WTC11 (cell line): ENCODE measurements at regions not wholly inside any gene's neighbourhood (a gene's known extent, or its start where the extent isn't known, plus 50 kb on each side); places are given as distances from the start of the nearest gene placed in this dataset.
A peak's percentile ranks its signal among the peaks of the same experiment; 100 is the strongest.

Experiments used
- ATAC-seq: fragments of 200-7000 bp; cut with Tn5 transposase; 2 replicates; pipeline ENCODE4 v1.10.0; 2021; ENCODE audit warnings: mild to moderate bottlenecking, moderate library complexity
- CTCF ChIA-PET: fragments of 300-600 bp; sonication (Branson Sonifier 250); formaldehyde crosslinking; loops from one replicate; lab custom pipeline; 2021; ENCODE audit warnings: antibody characterized with exemption; lab: Charles Lee
- POLR2A ChIA-PET: fragments of 350-600 bp; sonication (Branson Sonifier 250); formaldehyde crosslinking; loops from one replicate; lab custom pipeline; 2021; ENCODE audit warnings: antibody characterized with exemption; lab: Charles Lee
- DNase-seq: peaks from one replicate; pipeline ENCODE4 v3.0.0; 2021; ENCODE audit warnings: low spot score
- H3K27ac Mint-ChIP-seq: 2 replicates; pipeline ENCODE4 v1.8.0; 2021; ENCODE audit warnings: mixed read lengths
- H3K27me3 Mint-ChIP-seq: 2 replicates; pipeline ENCODE4 v1.8.0; 2021; ENCODE audit warnings: low read depth, mild to moderate bottlenecking, moderate library complexity, mixed read lengths
- H3K36me3 Mint-ChIP-seq: 2 replicates; pipeline ENCODE4 v1.8.0; 2021; ENCODE audit warnings: mixed read lengths
- H3K4me1 Mint-ChIP-seq: 2 replicates; pipeline ENCODE4 v1.8.0; 2022; ENCODE audit warnings: mixed read lengths
- H3K4me3 Mint-ChIP-seq: 2 replicates; pipeline ENCODE4 v1.8.0; 2021; ENCODE audit warnings: mild to moderate bottlenecking, moderate library complexity, mixed read lengths
- H3K9me3 Mint-ChIP-seq: 2 replicates; pipeline ENCODE4 v1.8.0; 2021; ENCODE audit warnings: mixed read lengths
- CBFB ChIP-seq: sonication (generic); formaldehyde crosslinking; IDR thresholded peaks from 2 replicates; pipeline ENCODE4 v1.8.1; 2022; ENCODE audit warnings: mild to moderate bottlenecking, low read depth, missing genetic modification reagents
- CREM ChIP-seq: sonication (generic); formaldehyde crosslinking; IDR thresholded peaks from 2 replicates; pipeline ENCODE4 v1.8.1; 2022; ENCODE audit warnings: mild to moderate bottlenecking, missing genetic modification reagents, moderate library complexity
- ELF4 ChIP-seq: sonication (generic); formaldehyde crosslinking; IDR thresholded peaks from 2 replicates; pipeline ENCODE4 v1.8.1; 2022; ENCODE audit warnings: low read depth, mild to moderate bottlenecking, moderate library complexity, missing genetic modification reagents
- GABPB1 ChIP-seq: sonication (generic); formaldehyde crosslinking; IDR thresholded peaks from 2 replicates; pipeline ENCODE4 v1.8.1; 2023; ENCODE audit warnings: mild to moderate bottlenecking, missing genetic modification reagents
- JAZF1 ChIP-seq: fragments of 250-450 bp; sonication (Bioruptor Pico); IDR thresholded peaks from 2 replicates; pipeline ENCODE4 v1.9.0; 2021; ENCODE audit warnings: moderate library complexity, mild to moderate bottlenecking, inconsistent platforms
- NFE2L1 ChIP-seq: sonication (generic); formaldehyde crosslinking; IDR thresholded peaks from 2 replicates; pipeline ENCODE4 v1.8.1; 2023; ENCODE audit warnings: missing genetic modification reagents
- SOX15 ChIP-seq: fragments of 250-450 bp; sonication (Bioruptor Pico); IDR thresholded peaks from 2 replicates; pipeline ENCODE4 v1.9.0; 2021; ENCODE audit warnings: mild to moderate bottlenecking
- SP1 ChIP-seq: sonication (generic); formaldehyde crosslinking; conservative IDR thresholded peaks from 2 replicates; pipeline ENCODE4 v1.8.1; 2022; ENCODE audit warnings: missing genetic modification reagents
- TCF7 ChIP-seq: sonication (generic); formaldehyde crosslinking; IDR thresholded peaks from 2 replicates; pipeline ENCODE4 v1.8.0; 2022; ENCODE audit warnings: mild to moderate bottlenecking, low read depth, missing genetic modification reagents, moderate library complexity
- TP53 ChIP-seq: sonication (generic); formaldehyde crosslinking; IDR thresholded peaks from 2 replicates; pipeline ENCODE4 v1.8.1; 2023; ENCODE audit warnings: mild to moderate bottlenecking, missing genetic modification reagents
- ZNF232 ChIP-seq: sonication (generic); formaldehyde crosslinking; IDR thresholded peaks from 2 replicates; pipeline ENCODE4 v1.8.0; 2022; ENCODE audit warnings: mild to moderate bottlenecking, missing genetic modification reagents
- ZNF416 ChIP-seq: fragments of 250-450 bp; sonication (Bioruptor Pico); IDR thresholded peaks from 2 replicates; pipeline ENCODE4 v1.9.0; 2021; ENCODE audit warnings: mild to moderate bottlenecking, inconsistent platforms
- ZNF423 ChIP-seq: fragments of 250-450 bp; sonication (Bioruptor Pico); IDR thresholded peaks from 2 replicates; pipeline ENCODE4 v2.1.2; 2022; ENCODE audit warnings: mild to moderate bottlenecking, moderate library complexity
- TF ChIP-seq, protein P1 (sequence below): fragments of 250-450 bp; sonication (Bioruptor Pico); IDR thresholded peaks from 2 replicates; pipeline ENCODE4 v1.9.0; 2021; ENCODE audit warnings: mild to moderate bottlenecking
- TF ChIP-seq, protein P2 (sequence below): sonication (generic); formaldehyde crosslinking; IDR thresholded peaks from 2 replicates; pipeline ENCODE4 v1.8.0; 2022; ENCODE audit warnings: mild to moderate bottlenecking, missing genetic modification reagents
- TF ChIP-seq, protein P3 (sequence below): sonication (generic); formaldehyde crosslinking; IDR thresholded peaks from 2 replicates; pipeline ENCODE4 v1.8.0; 2023; ENCODE audit warnings: mild to moderate bottlenecking, missing genetic modification reagents
- TF ChIP-seq, protein P4 (sequence below): sonication (generic); formaldehyde crosslinking; IDR thresholded peaks from 2 replicates; pipeline ENCODE4 v1.8.1; 2023; ENCODE audit warnings: mild to moderate bottlenecking, moderate library complexity, missing genetic modification reagents
- TF ChIP-seq, protein P5 (sequence below): sonication (generic); formaldehyde crosslinking; conservative IDR thresholded peaks from 2 replicates; pipeline ENCODE4 v1.8.1; 2023; ENCODE audit warnings: mild to moderate bottlenecking, low read depth, missing genetic modification reagents, moderate library complexity

DNA sequence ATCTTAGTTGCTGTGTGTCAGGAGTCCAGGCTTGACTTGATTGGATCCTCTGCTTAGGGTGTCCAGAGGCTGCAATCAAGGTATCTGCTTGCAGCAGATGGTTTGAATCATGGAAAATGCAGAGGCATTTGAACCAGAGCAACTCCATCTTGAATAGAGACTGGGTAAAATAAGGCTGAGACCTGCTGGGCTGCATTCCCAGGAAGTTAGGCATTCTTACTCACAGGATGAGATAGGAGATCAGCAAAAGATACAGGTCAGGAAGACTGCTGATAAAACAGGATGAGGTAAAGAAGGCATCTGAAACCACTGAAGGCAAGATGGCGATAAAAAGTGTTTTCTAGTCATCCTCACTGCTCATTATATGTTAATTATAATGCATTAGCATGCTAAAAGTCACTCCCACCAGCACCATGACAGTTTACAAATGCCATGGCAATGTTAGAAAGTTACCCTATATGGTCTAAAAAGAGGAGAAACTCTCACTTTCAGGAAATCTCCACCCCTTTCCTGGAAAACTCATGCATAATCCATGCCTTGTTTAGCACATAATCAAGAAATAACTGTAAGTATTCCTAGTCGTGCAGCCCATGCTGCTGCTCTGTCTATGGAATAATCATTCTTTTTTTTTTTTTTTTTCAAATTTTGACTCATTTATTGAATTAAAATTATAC is 218.3 kb upstream of the CPNE8 start (continued):
- TF ChIP-seq, protein P1, sequence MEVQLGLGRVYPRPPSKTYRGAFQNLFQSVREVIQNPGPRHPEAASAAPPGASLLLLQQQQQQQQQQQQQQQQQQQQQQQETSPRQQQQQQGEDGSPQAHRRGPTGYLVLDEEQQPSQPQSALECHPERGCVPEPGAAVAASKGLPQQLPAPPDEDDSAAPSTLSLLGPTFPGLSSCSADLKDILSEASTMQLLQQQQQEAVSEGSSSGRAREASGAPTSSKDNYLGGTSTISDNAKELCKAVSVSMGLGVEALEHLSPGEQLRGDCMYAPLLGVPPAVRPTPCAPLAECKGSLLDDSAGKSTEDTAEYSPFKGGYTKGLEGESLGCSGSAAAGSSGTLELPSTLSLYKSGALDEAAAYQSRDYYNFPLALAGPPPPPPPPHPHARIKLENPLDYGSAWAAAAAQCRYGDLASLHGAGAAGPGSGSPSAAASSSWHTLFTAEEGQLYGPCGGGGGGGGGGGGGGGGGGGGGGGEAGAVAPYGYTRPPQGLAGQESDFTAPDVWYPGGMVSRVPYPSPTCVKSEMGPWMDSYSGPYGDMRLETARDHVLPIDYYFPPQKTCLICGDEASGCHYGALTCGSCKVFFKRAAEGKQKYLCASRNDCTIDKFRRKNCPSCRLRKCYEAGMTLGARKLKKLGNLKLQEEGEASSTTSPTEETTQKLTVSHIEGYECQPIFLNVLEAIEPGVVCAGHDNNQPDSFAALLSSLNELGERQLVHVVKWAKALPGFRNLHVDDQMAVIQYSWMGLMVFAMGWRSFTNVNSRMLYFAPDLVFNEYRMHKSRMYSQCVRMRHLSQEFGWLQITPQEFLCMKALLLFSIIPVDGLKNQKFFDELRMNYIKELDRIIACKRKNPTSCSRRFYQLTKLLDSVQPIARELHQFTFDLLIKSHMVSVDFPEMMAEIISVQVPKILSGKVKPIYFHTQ (CRISPR knock-in tag): no peak
- no peak for TF ChIP-seq TCF7
- no peak for TF ChIP-seq SOX15 (CRISPR knock-in tag)
- TF ChIP-seq, all 79 proteins: peak for 0

DNA sequence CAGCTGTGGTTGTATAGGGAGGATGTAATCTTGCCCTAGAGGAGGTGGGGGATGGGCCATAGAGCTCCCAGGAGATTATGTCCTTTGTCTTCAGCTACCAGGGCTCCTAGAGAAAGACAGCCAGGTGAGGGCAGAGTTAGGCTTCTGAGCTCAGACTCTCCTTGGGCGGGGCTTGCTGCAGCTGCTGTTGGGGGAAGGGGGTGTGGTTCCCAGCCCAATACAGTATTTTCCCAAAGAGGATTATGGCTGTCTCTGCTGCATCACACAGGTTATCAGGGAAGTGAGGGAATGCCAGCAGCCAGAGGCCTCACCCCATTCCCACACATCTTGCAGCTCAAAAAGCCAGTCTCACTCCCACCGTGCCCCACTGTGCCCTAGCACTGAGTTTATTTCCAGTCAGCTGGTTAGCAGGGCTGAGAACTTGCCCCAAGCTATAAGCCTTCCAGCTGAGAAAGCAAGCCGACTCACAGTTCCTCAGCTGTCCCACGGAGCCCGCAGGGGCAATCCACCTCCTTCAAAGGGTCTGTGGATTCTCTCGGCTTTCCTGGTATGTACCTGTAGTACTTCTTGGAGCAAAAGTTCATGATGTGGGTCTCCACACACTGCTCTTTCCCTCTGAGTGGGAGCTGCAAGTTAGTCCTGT is 217.3 kb upstream of the CPNE8 start:
- CTCF ChIA-PET: interaction anchor here (0.6 to 1.9 kb wide), 13 partner anchors 11 to 458 kb away, joined by 3 to 37 read pairs (median 4); no protein-coding TSS in a partner anchor
- POLR2A ChIA-PET: interaction anchor here (1.2 kb wide), 1 partner anchor 150 kb away, joined by 3 read pairs; no protein-coding TSS in a partner anchor
- Mint-ChIP-seq H3K27ac (peak overlapping the region; percentile 69; the same call in 1 of the 2 replicates), H3K4me1 (peaks cover 38% of the 10 kb centered on the region), H3K27me3 (no peaks in the 10 kb centered on the region), H3K4me3 (no peak overlapping the region), H3K36me3 (peaks cover 8% of the 10 kb centered on the region), H3K9me3 (peaks cover 16% of the 10 kb centered on the region)
- TF ChIP-seq JAZF1: no peak
- TF ChIP-seq, protein P2, sequence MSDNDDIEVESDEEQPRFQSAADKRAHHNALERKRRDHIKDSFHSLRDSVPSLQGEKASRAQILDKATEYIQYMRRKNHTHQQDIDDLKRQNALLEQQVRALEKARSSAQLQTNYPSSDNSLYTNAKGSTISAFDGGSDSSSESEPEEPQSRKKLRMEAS: no peak
- TF ChIP-seq ELF4: no peak
- no peak for TF ChIP-seq CBFB (CRISPR knock-in tag)
- TF ChIP-seq, protein P3, sequence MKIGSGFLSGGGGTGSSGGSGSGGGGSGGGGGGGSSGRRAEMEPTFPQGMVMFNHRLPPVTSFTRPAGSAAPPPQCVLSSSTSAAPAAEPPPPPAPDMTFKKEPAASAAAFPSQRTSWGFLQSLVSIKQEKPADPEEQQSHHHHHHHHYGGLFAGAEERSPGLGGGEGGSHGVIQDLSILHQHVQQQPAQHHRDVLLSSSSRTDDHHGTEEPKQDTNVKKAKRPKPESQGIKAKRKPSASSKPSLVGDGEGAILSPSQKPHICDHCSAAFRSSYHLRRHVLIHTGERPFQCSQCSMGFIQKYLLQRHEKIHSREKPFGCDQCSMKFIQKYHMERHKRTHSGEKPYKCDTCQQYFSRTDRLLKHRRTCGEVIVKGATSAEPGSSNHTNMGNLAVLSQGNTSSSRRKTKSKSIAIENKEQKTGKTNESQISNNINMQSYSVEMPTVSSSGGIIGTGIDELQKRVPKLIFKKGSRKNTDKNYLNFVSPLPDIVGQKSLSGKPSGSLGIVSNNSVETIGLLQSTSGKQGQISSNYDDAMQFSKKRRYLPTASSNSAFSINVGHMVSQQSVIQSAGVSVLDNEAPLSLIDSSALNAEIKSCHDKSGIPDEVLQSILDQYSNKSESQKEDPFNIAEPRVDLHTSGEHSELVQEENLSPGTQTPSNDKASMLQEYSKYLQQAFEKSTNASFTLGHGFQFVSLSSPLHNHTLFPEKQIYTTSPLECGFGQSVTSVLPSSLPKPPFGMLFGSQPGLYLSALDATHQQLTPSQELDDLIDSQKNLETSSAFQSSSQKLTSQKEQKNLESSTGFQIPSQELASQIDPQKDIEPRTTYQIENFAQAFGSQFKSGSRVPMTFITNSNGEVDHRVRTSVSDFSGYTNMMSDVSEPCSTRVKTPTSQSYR (CRISPR knock-in tag): peak; percentile 68; the same call in 1 of the 2 replicates
- TF ChIP-seq, protein P4, sequence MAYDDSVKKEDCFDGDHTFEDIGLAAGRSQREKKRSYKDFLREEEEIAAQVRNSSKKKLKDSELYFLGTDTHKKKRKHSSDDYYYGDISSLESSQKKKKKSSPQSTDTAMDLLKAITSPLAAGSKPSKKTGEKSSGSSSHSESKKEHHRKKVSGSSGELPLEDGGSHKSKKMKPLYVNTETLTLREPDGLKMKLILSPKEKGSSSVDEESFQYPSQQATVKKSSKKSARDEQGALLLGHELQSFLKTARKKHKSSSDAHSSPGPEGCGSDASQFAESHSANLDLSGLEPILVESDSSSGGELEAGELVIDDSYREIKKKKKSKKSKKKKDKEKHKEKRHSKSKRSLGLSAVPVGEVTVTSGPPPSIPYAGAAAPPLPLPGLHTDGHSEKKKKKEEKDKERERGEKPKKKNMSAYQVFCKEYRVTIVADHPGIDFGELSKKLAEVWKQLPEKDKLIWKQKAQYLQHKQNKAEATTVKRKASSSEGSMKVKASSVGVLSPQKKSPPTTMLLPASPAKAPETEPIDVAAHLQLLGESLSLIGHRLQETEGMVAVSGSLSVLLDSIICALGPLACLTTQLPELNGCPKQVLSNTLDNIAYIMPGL: no peak
- TF ChIP-seq ZNF232 (CRISPR knock-in tag): no peak
- TF ChIP-seq ZNF416 (CRISPR knock-in tag): no peak
- no peak for TF ChIP-seq GABPB1 (CRISPR knock-in tag)
- TF ChIP-seq TP53 (CRISPR knock-in tag): no peak
- TF ChIP-seq, protein P5, sequence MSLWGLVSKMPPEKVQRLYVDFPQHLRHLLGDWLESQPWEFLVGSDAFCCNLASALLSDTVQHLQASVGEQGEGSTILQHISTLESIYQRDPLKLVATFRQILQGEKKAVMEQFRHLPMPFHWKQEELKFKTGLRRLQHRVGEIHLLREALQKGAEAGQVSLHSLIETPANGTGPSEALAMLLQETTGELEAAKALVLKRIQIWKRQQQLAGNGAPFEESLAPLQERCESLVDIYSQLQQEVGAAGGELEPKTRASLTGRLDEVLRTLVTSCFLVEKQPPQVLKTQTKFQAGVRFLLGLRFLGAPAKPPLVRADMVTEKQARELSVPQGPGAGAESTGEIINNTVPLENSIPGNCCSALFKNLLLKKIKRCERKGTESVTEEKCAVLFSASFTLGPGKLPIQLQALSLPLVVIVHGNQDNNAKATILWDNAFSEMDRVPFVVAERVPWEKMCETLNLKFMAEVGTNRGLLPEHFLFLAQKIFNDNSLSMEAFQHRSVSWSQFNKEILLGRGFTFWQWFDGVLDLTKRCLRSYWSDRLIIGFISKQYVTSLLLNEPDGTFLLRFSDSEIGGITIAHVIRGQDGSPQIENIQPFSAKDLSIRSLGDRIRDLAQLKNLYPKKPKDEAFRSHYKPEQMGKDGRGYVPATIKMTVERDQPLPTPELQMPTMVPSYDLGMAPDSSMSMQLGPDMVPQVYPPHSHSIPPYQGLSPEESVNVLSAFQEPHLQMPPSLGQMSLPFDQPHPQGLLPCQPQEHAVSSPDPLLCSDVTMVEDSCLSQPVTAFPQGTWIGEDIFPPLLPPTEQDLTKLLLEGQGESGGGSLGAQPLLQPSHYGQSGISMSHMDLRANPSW: no peak
- TF ChIP-seq SP1 (CRISPR knock-in tag): peak; percentile 53; the same call in 1 of the 2 replicates
- TF ChIP-seq, protein P1 (CRISPR knock-in tag): no peak
- no peak for TF ChIP-seq NFE2L1
- TF ChIP-seq ZNF423: no peak
- TF ChIP-seq CREM (CRISPR knock-in tag): no peak
- DNase-seq: peak; percentile 69
- ATAC-seq: peak; percentile 98
